Ureter (tissue), 1 donor: ENCODE measurements at regions not wholly inside any gene's neighbourhood (a gene's known extent, or its start where the extent isn't known, plus 50 kb on each side); places are given as distances from the start of the nearest gene placed in this dataset.

ENCODE experiments used
- DNase-seq: peaks from one replicate; pipeline ENCODE4 v3.0.0-alpha.2; 2020; ENCODE audit warnings: low spot score
- donor health status: DM: yes; HTN: yes; CAD: no.

- no peak for DNase-seq
Observed at GRCh38 chr6:169911264-169912263, 160.1 kb downstream of the ERMARD start.

- DNase-seq = no peak
Observed at GRCh38 chr6:169909113-169909512, 157.7 kb downstream of the ERMARD start.

- no peak for DNase-seq
Observed at GRCh38 chr6:169908403-169908933, 157.0 kb downstream of the ERMARD start.

- no peak for DNase-seq
Observed at GRCh38 chr6:169907419-169908115, 156.1 kb downstream of the ERMARD start.

GRCh38 chr6:169906688-169907418 lies 155.4 kb downstream of the ERMARD start:
- DNase-seq = no peak

- no peak for DNase-seq
Observed at GRCh38 chr6:169906004-169906687, 154.7 kb downstream of the ERMARD start.

GRCh38 chr6:169905041-169905807 lies 153.8 kb downstream of the ERMARD start:
- no peak for DNase-seq

GRCh38 chr6:169904051-169904922 lies 152.9 kb downstream of the ERMARD start:
- no peak for DNase-seq

- no peak for DNase-seq
Observed at GRCh38 chr6:169903122-169903521, 151.7 kb downstream of the ERMARD start.

GRCh38 chr6:169902604-169903003 lies 151.2 kb downstream of the ERMARD start:
- no peak for DNase-seq

GRCh38 chr6:169902070-169902469 lies 150.6 kb downstream of the ERMARD start:
- no peak for DNase-seq

- no peak for DNase-seq
Observed at GRCh38 chr6:169899481-169900145, 148.2 kb downstream of the ERMARD start.

GRCh38 chr6:169898788-169899480 lies 147.5 kb downstream of the ERMARD start:
- no peak for DNase-seq

- no peak for DNase-seq
Observed at GRCh38 chr6:169897601-169898358, 146.4 kb downstream of the ERMARD start.

- no peak for DNase-seq
Observed at GRCh38 chr6:169896826-169897456, 145.5 kb downstream of the ERMARD start.

GRCh38 chr6:169895926-169896761 lies 144.7 kb downstream of the ERMARD start:
- no peak for DNase-seq
